ENCODE measurements at regions not wholly inside any gene's neighbourhood (a gene's known extent, or its start where the extent isn't known, plus 50 kb on each side); places are given as distances from the start of the nearest gene placed in this dataset.
"Not testable (repeated sequence)": the region's sequence is repeated elsewhere in the genome, so short reads cannot be mapped to it uniquely, and the experiment has no call there.

- no peak for DNase-seq (ENCODE audit: low spot score)
These were observed 357.3 kb downstream of the NPHP4 start for GRCh38 chr1:5634893-5635292.

DNA sequence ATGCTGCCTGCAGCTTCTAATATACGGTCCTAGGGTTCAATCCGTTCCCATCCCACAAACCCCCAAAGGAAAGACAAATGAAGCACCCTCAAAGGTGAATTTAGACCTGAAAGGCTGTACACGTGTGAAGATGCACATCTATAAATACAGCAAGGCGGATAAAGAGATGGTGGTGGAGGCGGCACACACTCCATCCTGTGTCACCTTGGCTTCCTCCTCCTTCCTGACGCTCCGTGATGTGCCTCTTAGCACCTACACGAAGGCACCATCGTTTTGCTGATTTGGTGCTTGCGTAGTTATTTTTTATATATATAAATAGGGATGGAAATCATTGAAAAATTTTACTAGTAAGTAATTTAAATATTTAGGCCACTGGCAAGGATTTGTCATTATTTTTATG lies 359.4 kb downstream of the NPHP4 start:
- no peak for DNase-seq (ENCODE audit: low spot score)

DNA sequence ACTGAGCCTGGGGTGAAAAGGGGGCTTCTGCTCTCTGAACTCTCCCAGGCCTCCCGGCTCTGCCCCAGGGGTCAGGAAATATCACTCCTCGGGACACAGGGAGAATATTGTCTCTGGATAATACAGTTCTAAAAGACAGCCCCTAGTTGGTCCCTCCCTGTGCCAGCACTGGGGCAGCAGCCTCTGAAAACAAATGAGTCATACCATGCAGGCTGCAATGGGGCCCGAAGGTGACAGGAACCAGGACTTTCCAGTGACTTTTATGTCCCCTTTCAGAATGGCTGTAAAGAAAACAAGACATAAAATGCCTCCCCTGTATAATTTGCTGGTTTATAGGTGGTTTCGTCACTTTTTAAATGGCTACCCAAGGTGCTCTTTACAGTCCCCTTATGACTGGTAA lies 360.0 kb downstream of the NPHP4 start:
- DNase-seq (ENCODE audit: low spot score), result peak; percentile 4

DNA sequence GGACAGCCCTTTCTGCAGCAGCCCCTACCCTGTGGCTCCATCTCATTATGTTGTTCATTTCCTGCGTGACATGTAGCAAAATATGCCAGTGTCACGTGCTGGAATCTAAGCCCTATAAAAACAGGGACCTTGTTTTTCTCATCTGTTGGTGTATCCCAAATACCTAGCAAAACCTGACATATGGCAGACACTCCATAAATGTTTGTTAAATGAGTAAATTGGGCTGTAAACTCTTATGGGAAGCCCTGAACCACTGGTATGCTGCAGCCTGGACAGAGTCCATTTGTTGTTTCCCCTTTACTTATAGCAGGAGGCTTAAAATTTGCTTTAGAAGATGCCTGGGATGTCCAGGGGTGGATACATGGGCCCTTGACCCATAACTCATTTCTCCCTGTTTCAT lies 363.8 kb downstream of the NPHP4 start:
- no peak for DNase-seq (ENCODE audit: low spot score)

DNA sequence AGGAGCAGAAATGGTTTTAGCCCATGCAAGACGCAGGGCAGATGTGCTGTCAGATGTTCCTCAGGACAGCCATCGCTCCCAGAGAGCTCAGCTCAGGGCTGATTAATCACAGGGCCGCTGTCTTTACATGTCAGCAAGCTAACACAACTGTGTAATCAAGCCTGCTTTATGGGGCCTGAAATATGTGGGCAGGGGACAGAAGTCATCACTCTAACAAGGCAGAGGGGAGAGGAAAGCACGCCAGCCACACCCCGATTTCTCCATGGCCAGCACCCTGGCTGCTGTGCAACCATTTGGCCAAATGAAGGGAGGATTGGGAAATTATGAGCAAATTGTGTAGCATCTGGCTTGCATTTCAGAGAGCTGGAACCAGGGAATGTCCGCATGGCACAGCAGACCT lies 368.8 kb downstream of the NPHP4 start:
- DNase-seq (ENCODE audit: low spot score), result no peak

GRCh38 chr1:5622412-5622811 lies 369.8 kb downstream of the NPHP4 start:
- no peak for DNase-seq (ENCODE audit: low spot score)

- DNase-seq (ENCODE audit: low spot score), result no peak
These were observed 370.5 kb downstream of the NPHP4 start for GRCh38 chr1:5621692-5622091.

DNA sequence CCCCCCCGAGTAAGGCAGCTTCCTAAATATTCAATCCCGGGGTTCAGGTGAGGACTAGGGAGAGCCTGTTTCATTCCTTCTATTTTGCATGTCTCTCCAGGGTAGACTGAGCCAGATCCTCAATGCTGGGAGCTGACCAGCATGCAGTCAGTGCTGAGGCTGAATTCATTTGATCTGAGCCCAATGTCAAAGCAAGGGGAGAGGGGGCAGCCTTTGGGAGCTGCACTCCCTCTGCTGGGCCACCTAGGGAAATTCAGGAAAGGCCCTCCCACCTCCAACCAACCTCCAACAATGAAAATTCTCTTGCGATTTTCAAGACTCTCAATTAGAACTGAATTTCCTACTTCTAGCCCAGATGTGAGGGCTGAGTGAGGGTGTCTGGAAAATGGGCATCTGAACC lies 371.2 kb downstream of the NPHP4 start:
- no peak for DNase-seq (ENCODE audit: low spot score)

DNA sequence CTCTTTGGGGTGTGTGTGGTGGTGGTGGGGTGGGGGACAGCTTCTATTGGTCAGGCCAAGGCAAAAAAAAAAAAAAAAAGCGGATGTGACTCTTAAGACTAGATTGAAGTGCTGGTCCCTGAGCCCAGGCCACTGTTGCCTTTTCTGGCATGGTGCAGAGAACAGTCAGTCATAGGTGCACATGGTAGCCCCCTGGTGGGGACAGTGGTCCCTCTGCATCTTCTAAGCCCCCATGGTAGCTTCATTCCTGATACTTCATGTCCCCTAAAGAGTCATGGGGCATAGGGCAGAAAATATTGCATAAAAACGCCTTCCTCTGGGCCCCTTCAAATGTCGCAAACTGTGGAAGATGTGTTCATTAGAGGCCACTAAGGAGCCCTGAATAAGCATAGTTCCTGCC lies 371.8 kb downstream of the NPHP4 start:
- no peak for DNase-seq (ENCODE audit: low spot score)

DNA sequence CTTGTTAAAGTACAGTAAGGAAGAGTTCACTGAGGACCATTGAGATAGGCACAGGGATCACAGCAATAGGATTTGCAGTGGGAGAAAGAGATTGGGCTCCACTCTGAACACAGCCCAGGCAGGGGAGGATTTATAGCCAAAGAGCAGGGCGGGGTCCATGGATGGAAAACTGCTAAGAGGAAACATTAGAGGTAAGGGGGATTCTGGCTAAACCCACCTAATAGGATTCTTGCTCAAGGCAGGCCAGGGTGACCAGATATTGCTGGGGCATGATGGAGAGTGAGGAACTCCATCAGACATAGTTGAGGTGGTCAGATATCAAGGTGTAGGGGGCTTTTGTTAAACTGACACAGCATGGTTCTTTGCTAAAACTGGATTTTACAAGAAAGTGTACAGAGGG lies 372.8 kb downstream of the NPHP4 start:
- DNase-seq (ENCODE audit: low spot score), result no peak

- no peak for DNase-seq (ENCODE audit: low spot score)
These were observed 374.7 kb downstream of the NPHP4 start for GRCh38 chr1:5617546-5617945.

DNA sequence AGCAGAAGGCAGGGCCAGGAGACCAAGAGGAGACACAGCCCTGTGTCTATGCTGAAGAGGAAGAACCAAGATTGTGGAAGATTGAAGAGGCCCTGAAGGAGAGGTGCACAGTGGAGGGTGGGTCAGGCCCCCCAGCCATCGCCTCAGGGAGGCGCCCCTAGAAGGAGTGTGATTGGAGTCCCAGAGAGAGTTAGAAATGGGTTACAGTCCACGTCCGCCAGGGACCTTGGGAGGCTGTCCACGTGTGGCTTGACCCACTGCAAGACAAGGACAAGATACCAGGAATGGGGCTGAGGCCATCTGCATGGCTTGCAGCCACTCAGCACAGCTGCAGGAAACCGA lies 375.1 kb downstream of the NPHP4 start:
- DNase-seq (ENCODE audit: low spot score), result no peak

- DNase-seq (ENCODE audit: low spot score), result no peak
These were observed 375.7 kb downstream of the NPHP4 start for GRCh38 chr1:5616366-5617178.

GRCh38 chr1:5615076-5615475 lies 377.1 kb downstream of the NPHP4 start:
- no peak for DNase-seq (ENCODE audit: low spot score)

DNA sequence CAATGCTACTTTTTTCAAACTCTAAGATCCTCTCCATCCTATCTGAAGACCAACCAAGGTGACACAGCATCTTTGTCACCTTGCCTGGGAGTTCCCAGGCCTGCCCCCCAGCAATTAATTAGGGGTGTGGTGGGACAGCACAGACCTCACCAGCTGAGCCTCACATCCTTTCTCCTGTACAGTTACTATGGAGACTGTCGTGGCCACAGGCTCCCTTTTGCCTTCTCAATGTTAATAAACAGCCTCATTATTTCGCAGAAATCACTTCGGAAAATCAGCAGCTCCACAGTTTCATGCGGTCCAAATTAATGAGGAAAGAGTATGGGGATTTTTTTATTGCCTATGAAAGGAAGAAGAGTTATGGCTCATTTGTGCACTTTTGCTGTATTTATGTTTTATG lies 378.3 kb downstream of the NPHP4 start:
- DNase-seq (ENCODE audit: low spot score), result no peak

- no peak for DNase-seq (ENCODE audit: low spot score)
These were observed 380.4 kb downstream of the NPHP4 start for GRCh38 chr1:5611851-5612250.

GRCh38 chr1:5611431-5611830 lies 380.8 kb downstream of the NPHP4 start:
- DNase-seq (ENCODE audit: low spot score), result no peak

- DNase-seq (ENCODE audit: low spot score), result no peak
These were observed 381.8 kb downstream of the NPHP4 start for GRCh38 chr1:5610432-5610831.

DNA sequence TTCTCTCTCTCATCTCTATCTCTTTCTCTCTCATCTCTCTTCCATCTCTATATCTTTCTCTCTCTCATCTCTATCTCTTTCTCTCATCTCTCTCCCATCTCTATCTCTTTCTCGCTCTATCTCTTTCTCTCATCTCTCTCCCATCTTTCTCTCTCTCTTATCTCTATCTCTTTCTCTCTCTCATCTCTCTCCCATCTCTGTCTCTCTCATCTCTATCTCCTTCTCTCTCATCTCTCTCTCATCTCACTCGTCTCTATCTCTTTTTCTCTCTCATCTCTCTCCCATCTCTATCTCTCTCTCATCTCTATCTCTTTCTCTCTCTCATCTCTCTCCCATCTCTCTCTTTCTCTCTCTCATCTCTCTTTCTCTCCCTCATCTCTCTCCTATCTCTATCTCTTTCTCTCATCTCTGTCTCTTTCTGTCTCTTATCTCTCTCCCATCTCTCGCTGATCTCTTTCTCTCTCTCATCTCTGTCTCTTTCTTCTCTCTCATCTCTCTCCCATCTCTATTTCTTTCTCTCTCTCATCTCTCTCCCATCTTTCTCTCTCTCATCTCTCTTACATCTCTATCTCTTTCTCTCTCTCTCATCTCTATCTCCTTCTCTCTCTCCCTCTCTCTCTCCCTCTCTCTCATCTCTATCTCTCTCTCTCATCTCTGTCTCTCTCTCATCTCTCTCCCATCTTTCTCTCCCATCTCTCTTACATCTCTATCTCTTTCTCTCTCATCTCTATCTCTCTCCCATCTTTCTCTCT lies 388.7 kb downstream of the NPHP4 start:
- no peak for DNase-seq (ENCODE audit: low spot score)

GRCh38 chr1:5602718-5603117 lies 389.5 kb downstream of the NPHP4 start:
- DNase-seq (ENCODE audit: low spot score), result not testable (repeated sequence)

- DNase-seq (ENCODE audit: low spot score), result no peak
These were observed 390.7 kb downstream of the NPHP4 start for GRCh38 chr1:5601516-5601915.

DNA sequence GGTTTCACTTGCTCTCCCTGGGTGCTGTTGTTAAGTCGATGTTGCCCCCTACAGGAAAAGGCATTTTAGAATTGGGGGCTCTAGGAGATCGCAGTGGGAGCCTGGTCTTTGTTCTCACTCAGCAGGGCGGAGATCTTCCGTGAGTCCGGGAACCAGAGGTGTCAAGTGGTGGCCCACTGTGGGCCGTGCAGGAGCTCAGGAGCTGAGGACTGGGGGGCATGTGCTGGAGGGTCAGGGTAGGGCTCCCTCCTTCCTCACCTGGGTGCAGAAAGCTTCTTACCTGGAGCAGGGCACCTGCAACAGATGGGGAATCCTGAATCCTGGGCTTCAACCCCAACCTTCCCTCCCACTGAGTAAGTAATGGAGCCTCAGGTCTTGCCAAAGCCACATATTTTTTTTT lies 392.7 kb downstream of the NPHP4 start:
- no peak for DNase-seq (ENCODE audit: low spot score)

- DNase-seq (ENCODE audit: low spot score), result no peak
These were observed 393.3 kb downstream of the NPHP4 start for GRCh38 chr1:5598824-5599395.

Measured in activated CD4-positive, alpha-beta T cell treated with anti-CD3 and anti-CD28 coated beads, Interleukin-2, Interleukin-4, amounts not matched to agents 100 ng/mL and 50 ng/mL, durations not matched to agents 16 hours and 8 hours (primary cell).